ENCODE measurements at regions not wholly inside any gene's neighbourhood (a gene's known extent, or its start where the extent isn't known, plus 50 kb on each side); places are given as distances from the start of the nearest gene placed in this dataset.
A peak's percentile ranks its signal among the peaks of the same experiment; 100 is the strongest.

DNA sequence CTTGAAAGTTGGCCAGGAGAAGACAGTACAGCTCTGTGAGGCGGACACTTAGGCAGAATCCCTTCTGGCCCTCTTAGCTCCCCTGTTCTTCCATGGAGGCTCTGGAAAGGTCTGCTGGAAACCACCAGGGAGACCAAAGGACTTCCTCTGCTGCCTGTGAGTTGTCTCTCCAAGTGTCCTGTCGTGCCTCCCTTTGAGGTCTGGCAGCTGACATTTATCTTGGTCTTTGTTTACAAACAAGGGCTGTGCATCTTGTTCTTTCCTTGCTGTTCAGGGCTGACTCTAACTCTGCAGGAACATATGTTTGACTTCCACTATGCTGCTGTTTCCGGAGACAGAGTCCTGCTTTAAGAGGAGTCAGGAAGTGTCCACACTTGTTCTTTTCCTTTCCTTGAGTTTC is 159.9 kb upstream of the FRMD6 start:
- Histone ChIP-seq H3K79me2 (ENCODE audit: insufficient read depth, low read length) (no peaks in the 10 kb centered on the region), H4K20me1 (ENCODE audit: insufficient read depth, low read length) (no peaks in the 10 kb centered on the region), H3K27me3 (ENCODE audit: control insufficient read depth in 1 of 2, insufficient read depth in 2 of 2, low read length in 2 of 2) (no peaks in the 10 kb centered on the region), H3K4me1 (ENCODE audit: insufficient read depth, low read length) (no peaks in the 10 kb centered on the region), H3K9me3 (ENCODE audit: low read length) (no peaks in the 10 kb centered on the region), H3K36me3 (replicated peaks in 1 of 2; ENCODE audit: control insufficient read depth in 1 of 2, insufficient read depth in 2 of 2, low read length in 2 of 2) (no peaks in the 10 kb centered on the region), H3K27ac (ENCODE audit: extremely low read length, insufficient read depth, low read length) (no peak overlapping the region), H2AFZ (ENCODE audit: low read length) (no peak overlapping the region), H3K9ac (ENCODE audit: insufficient read depth, low read depth, low read length) (no peak overlapping the region), H3K4me3 (replicated peaks in 1 of 3; ENCODE audit: insufficient read depth in 1 of 3, low read depth in 2 of 3, low read length in 3 of 3) (no peak overlapping the region), H3K4me2 (ENCODE audit: low read depth, low read length) (no peak overlapping the region)
- ATAC-seq, result no peak
- no peak for DNase-seq (ENCODE audit: low spot score)
- POLR2A ChIA-PET, result no interaction called here
- BruUV-seq (replicated peaks), result no TSS peak
- CTCF ChIA-PET (ENCODE audit: low intra/inter-chr PET ratio, low total read pairs), result no interaction called here
- in situ Hi-C loops (cut with HindIII; ENCODE audit: extremely low pct_ligation_motif_present, low pct_unique_long_range_greater_than_20kb), result no loop called here
- TF ChIP-seq, protein P1, sequence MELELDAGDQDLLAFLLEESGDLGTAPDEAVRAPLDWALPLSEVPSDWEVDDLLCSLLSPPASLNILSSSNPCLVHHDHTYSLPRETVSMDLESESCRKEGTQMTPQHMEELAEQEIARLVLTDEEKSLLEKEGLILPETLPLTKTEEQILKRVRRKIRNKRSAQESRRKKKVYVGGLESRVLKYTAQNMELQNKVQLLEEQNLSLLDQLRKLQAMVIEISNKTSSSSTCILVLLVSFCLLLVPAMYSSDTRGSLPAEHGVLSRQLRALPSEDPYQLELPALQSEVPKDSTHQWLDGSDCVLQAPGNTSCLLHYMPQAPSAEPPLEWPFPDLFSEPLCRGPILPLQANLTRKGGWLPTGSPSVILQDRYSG (CRISPR knock-in tag; IDR thresholded peaks at IDR 0.05), result no peak
- TF ChIP-seq NFKB2 (CRISPR knock-in tag; IDR thresholded peaks at IDR 0.05; ENCODE audit: borderline replicate concordance) (no peak), ZNF598 (CRISPR knock-in tag; IDR thresholded peaks at IDR 0.05; ENCODE audit: borderline replicate concordance) (no peak)
- intact Hi-C loops (cut with micrococcal nuclease; ENCODE audit: unreplicated experiment), result no loop called here
- FAIRE-seq, result no peak
- 30% methylated on average over 3 of the region's 3 CpGs for WGBS (ENCODE audit: low lambda C conversion rate)

DNA sequence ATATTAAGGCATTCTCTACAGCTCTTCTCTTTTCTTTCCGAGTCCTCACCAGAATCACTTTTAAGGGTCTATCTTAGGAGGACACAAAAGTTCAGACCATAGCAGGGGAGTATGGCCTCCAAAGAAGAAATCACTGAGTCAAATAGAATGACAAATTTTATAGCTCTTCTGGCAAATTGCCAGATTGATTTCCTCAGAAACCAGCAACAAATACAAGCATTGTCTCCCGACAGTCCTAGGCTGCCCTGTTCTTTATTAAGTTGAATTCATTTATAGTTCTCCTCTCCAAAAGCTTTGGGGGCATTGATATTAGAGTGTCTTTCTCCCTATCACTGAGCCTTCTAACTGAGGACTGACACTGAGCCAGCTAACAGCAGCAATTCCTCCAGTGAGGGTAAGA is 156.4 kb upstream of the FRMD6 start:
- ChIA-PET CTCF (ENCODE audit: low intra/inter-chr PET ratio, low total read pairs) (no interaction called here), POLR2A (no interaction called here)
- TF ChIP-seq KLF6 (CRISPR knock-in tag; IDR thresholded peaks at IDR 0.05), result no peak
- TF ChIP-seq LCORL (IDR thresholded peaks at IDR 0.05), result peak; percentile 88
- TF ChIP-seq LCORL (CRISPR knock-in tag; IDR thresholded peaks at IDR 0.05), result no peak
- no peak for TF ChIP-seq MXD4 (CRISPR knock-in tag; IDR thresholded peaks at IDR 0.05)
- H3K4me2 ChIP-seq (ENCODE audit: low read depth, low read length), result no peak overlapping the region
- H2AFZ ChIP-seq (ENCODE audit: low read length), result no peak overlapping the region
- intact Hi-C loops (cut with micrococcal nuclease; ENCODE audit: unreplicated experiment) (no loop called here), in situ Hi-C loops (cut with HindIII; ENCODE audit: extremely low pct_ligation_motif_present, low pct_unique_long_range_greater_than_20kb) (no loop called here)
- H3K9me3 ChIP-seq (ENCODE audit: low read length), result no peaks in the 10 kb centered on the region
- no peak overlapping the region for H3K4me3 ChIP-seq (replicated peaks in 1 of 3; ENCODE audit: insufficient read depth in 1 of 3, low read depth in 2 of 3, low read length in 3 of 3)
- ATAC-seq (no peak), FAIRE-seq (no peak), DNase-seq (ENCODE audit: low spot score) (no peak)
- no peaks in the 10 kb centered on the region for H3K79me2 ChIP-seq (ENCODE audit: insufficient read depth, low read length)
- 83% methylated on average over 2 of the region's 2 CpGs for WGBS (ENCODE audit: low lambda C conversion rate)
- H3K4me1 ChIP-seq (ENCODE audit: insufficient read depth, low read length), result no peaks in the 10 kb centered on the region
- H3K36me3 ChIP-seq (replicated peaks in 1 of 2; ENCODE audit: control insufficient read depth in 1 of 2, insufficient read depth in 2 of 2, low read length in 2 of 2), result no peaks in the 10 kb centered on the region
- BruUV-seq (replicated peaks), result no TSS peak
- H3K9ac ChIP-seq (ENCODE audit: insufficient read depth, low read depth, low read length), result no peak overlapping the region
- no peaks in the 10 kb centered on the region for H4K20me1 ChIP-seq (ENCODE audit: insufficient read depth, low read length)
- no peak overlapping the region for H3K27ac ChIP-seq (ENCODE audit: extremely low read length, insufficient read depth, low read length)
- H3K27me3 ChIP-seq (ENCODE audit: control insufficient read depth in 1 of 2, insufficient read depth in 2 of 2, low read length in 2 of 2), result no peaks in the 10 kb centered on the region; a peak in 1 of 5 replicates

Measured in HepG2 (cell line).